HCT116 (cell line): ENCODE measurements at regions not wholly inside any gene's neighbourhood (a gene's known extent, or its start where the extent isn't known, plus 50 kb on each side); places are given as distances from the start of the nearest gene placed in this dataset.

Experiments used
- CBX3 ChIP-seq: IDR thresholded peaks from 2 replicates; pipeline ENCODE4 v1.6.1; 2012; ENCODE audit warnings: low read depth
- CTCF ChIP-seq, 3 experiments: fragments of 200-600 bp in 1 of 3; sonication (generic) in 1 of 3; IDR thresholded peaks in 2 of 3; conservative IDR thresholded peaks in 1 of 3; 2 replicates each; pipeline ENCODE4 v1.5.1; 2012 to 2017; ENCODE audit warnings: low read depth in 2 of 3, low read length in 2 of 3, antibody characterized with exemption in 1 of 3, borderline replicate concordance in 1 of 3, control low read depth in 1 of 3, mild to moderate bottlenecking in 1 of 3, mixed read lengths in 1 of 3, mixed run types in 1 of 3, moderate library complexity in 1 of 3; ENCODE audit not compliant: insufficient read depth in 1 of 3
- FOSL1 ChIP-seq: IDR thresholded peaks from 2 replicates; pipeline ENCODE4 v1.6.1; 2012; ENCODE audit warnings: low read depth
- MAX ChIP-seq: IDR thresholded peaks from 2 replicates; pipeline ENCODE4 v1.6.1; 2012
- POLR2A ChIP-seq: IDR thresholded peaks from 2 replicates; pipeline ENCODE4 v1.7.0; 2011; ENCODE audit warnings: borderline replicate concordance; ENCODE audit not compliant: insufficient read depth, insufficient read length; ENCODE audit errors: extremely low read depth

GRCh38 chr5:163261647-163262269, 175.6 kb upstream of the CCNG1 start:
- TF ChIP-seq CTCF (IDR thresholded peaks at IDR 0.05 in 2 of 3, conservative IDR thresholded peaks at IDR 0.05 in 1 of 3; ENCODE audit: borderline replicate concordance in 1 of 3, insufficient read depth in 1 of 3, low read depth in 2 of 3, low read length in 2 of 3): no peak
- TF ChIP-seq CBX3: no peak
- TF ChIP-seq MAX: no peak
- TF ChIP-seq FOSL1: no peak
- no peak for TF ChIP-seq POLR2A
